ENCODE measurements at regions not wholly inside any gene's neighbourhood (a gene's known extent, or its start where the extent isn't known, plus 50 kb on each side); places are given as distances from the start of the nearest gene placed in this dataset.

DNA sequence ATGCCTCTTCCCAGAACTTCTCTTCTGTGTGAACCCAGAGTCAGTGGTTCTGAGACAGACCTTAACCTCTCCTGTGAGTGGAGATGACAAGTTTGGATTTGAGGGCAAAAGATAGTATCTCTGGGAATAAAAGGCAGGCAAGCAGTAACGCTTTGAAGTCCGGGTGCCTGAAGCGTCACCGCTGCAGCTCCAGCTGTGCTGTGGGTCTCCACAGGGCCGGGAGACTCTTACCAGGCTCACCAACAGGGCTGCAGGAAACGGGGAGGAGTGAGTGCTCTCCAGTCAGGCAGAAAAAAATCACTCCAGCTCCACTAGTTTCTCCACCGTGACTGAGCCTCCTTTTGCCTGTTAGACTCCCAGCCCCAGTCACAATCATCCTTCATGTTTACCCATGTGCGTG is 79.7 kb upstream of the MAP4K4 start:
- TF ChIP-seq CTCF (optimal IDR thresholded peaks at IDR 0.05 in 1 of 3, IDR thresholded peaks at IDR 0.05 in 1 of 3, conservative IDR thresholded peaks at IDR 0.05 in 1 of 3; ENCODE audit: extremely low read depth in 1 of 3, insufficient read depth in 2 of 3, low read length in 3 of 3) (no peak), EZH2 (IDR thresholded peaks at IDR 0.05; ENCODE audit: low read length) (no peak)

Data from keratinocyte (primary cell).